CD14-positive monocyte (primary cell): ENCODE measurements at regions not wholly inside any gene's neighbourhood (a gene's known extent, or its start where the extent isn't known, plus 50 kb on each side); places are given as distances from the start of the nearest gene placed in this dataset.

Experiments
- DNase-seq, 3 donors: peaks; one replicate each; pipeline ENCODE4 v3.0.0-alpha.2; 2011 to 2022
- H2AFZ ChIP-seq: 2 replicates; pipeline ENCODE4 v1.6.0; 2012; ENCODE audit warnings: mild to moderate bottlenecking, low read depth, low read length, inconsistent platforms; ENCODE audit not compliant: insufficient read depth, poor library complexity, severe bottlenecking
- H3K27ac ChIP-seq, 2 donors: 1 replicate in 1 of 2; 2 replicates in 1 of 2; pipeline ENCODE4 v1.5.1; 2012 to 2013; ENCODE audit warnings: low read length in 2 of 2, control low read depth in 1 of 2, inconsistent platforms in 1 of 2, low read depth in 1 of 2, mild to moderate bottlenecking in 1 of 2
- H3K27me3 ChIP-seq, 2 donors: one replicate each; pipeline versions ENCODE4 v1.6.0 to v1.6.1; 2011 to 2013; ENCODE audit warnings: low read length in 2 of 2; ENCODE audit not compliant: control insufficient read depth in 2 of 2, insufficient read depth in 2 of 2
- H3K36me3 ChIP-seq, 2 donors: replicated peaks in 1 of 2; 1 replicate in 1 of 2; 2 replicates in 1 of 2; pipeline versions ENCODE4 v1.5.1 to v1.6.1; 2012 to 2013; ENCODE audit warnings: low read length in 2 of 2, control low read depth in 1 of 2, inconsistent platforms in 1 of 2, mild to moderate bottlenecking in 1 of 2; ENCODE audit not compliant: insufficient read depth in 2 of 2, control insufficient read depth in 1 of 2
- H3K4me1 ChIP-seq, 2 donors: 1 replicate in 1 of 2; 2 replicates in 1 of 2; pipeline versions ENCODE4 v1.5.1 to v1.6.1; 2012 to 2013; ENCODE audit warnings: low read length in 2 of 2, control low read depth in 1 of 2, inconsistent platforms in 1 of 2, mild to moderate bottlenecking in 1 of 2, moderate library complexity in 1 of 2; ENCODE audit not compliant: insufficient read depth in 2 of 2, control insufficient read depth in 1 of 2
- H3K4me2 ChIP-seq: replicated peaks from 2 replicates; pipeline ENCODE3; 2012; ENCODE audit warnings: low read length, moderate library complexity, mild to moderate bottlenecking; ENCODE audit not compliant: poor library complexity, severe bottlenecking; ENCODE audit errors: extremely low read depth
- H3K4me3 ChIP-seq, 3 experiments: fragments of 200-600 bp in 1 of 3; sonication (generic) in 1 of 3; replicated peaks in 1 of 3; 1 replicate in 2 of 3; 2 replicates in 1 of 3; pipeline ENCODE4 v1.5.1; 2011 to 2013; ENCODE audit warnings: low read length in 3 of 3, mild to moderate bottlenecking in 3 of 3, control low read depth in 2 of 3, low read depth in 2 of 3, inconsistent platforms in 1 of 3, moderate library complexity in 1 of 3
- H3K79me2 ChIP-seq: 2 replicates; pipeline ENCODE4 v1.6.0; 2012; ENCODE audit warnings: mild to moderate bottlenecking, control low read depth, inconsistent platforms, low read length, moderate library complexity; ENCODE audit not compliant: insufficient read depth
- H3K9ac ChIP-seq: 2 replicates; pipeline ENCODE4 v1.6.0; 2017; ENCODE audit warnings: low read length, mild to moderate bottlenecking; ENCODE audit not compliant: insufficient read depth, poor library complexity, severe bottlenecking
- H3K9me3 ChIP-seq, 2 donors: replicated peaks in 1 of 2; 1 replicate in 1 of 2; 2 replicates in 1 of 2; pipeline versions ENCODE4 v1.5.1 to v1.6.1; 2012 to 2013; ENCODE audit warnings: low read length in 2 of 2, control low read depth in 1 of 2; ENCODE audit not compliant: control insufficient read depth in 1 of 2, insufficient read depth in 1 of 2
- H4K20me1 ChIP-seq: 2 replicates; pipeline ENCODE4 v1.6.0; 2012; ENCODE audit warnings: mild to moderate bottlenecking, low read length, control low read depth, moderate library complexity; ENCODE audit not compliant: insufficient read depth
- H3K27ac Mint-ChIP-seq, 7 donors: one replicate each; pipeline ENCODE4 v1.8.0; 2020; ENCODE audit warnings: mild to moderate bottlenecking in 7 of 7, mixed read lengths in 7 of 7, moderate library complexity in 6 of 7, inconsistent platforms in 2 of 7
- H3K27me3 Mint-ChIP-seq, 3 donors: one replicate each; pipeline ENCODE4 v1.8.0; 2021 to 2022; ENCODE audit warnings: low read depth in 3 of 3, mild to moderate bottlenecking in 3 of 3, mixed read lengths in 3 of 3, moderate library complexity in 3 of 3, inconsistent platforms in 1 of 3
- H3K36me3 Mint-ChIP-seq, 2 donors: one replicate each; pipeline ENCODE4 v1.8.0; 2020; ENCODE audit warnings: mixed read lengths in 2 of 2, inconsistent platforms in 1 of 2, mild to moderate bottlenecking in 1 of 2
- H3K4me1 Mint-ChIP-seq: one replicate; pipeline ENCODE4 v1.8.0; 2020; ENCODE audit warnings: mild to moderate bottlenecking, mixed read lengths
- H3K4me3 Mint-ChIP-seq, 2 donors: one replicate each; pipeline ENCODE4 v1.8.0; 2020; ENCODE audit warnings: mild to moderate bottlenecking in 2 of 2, mixed read lengths in 2 of 2, moderate library complexity in 1 of 2
- H3K9me3 Mint-ChIP-seq, 7 donors: one replicate each; pipeline ENCODE4 v1.8.0; 2020 to 2022; ENCODE audit warnings: mixed read lengths in 7 of 7, mild to moderate bottlenecking in 6 of 7, moderate library complexity in 6 of 7, inconsistent platforms in 2 of 7
- CTCF ChIP-seq: fragments of 200-600 bp; IDR thresholded peaks from one replicate; pipeline ENCODE4 v1.8.0; 2022; ENCODE audit warnings: antibody characterized with exemption, mild to moderate bottlenecking
- WGBS: methylation state at CpG from one replicate; pipeline ENCODE4 v1.1.5; 2013; ENCODE audit warnings: missing lambda C conversion rate; ENCODE audit not compliant: insufficient coverage; 5-methylcytosine and 5-hydroxymethylcytosine counted together
- intact Hi-C, 2 donors: fragments of 100-400 bp; cut with micrococcal nuclease; formaldehyde crosslinking; loops; one replicate each; pipeline versions ENCODE4 v1.15.0 to v1.15.1; 2023

DNA sequence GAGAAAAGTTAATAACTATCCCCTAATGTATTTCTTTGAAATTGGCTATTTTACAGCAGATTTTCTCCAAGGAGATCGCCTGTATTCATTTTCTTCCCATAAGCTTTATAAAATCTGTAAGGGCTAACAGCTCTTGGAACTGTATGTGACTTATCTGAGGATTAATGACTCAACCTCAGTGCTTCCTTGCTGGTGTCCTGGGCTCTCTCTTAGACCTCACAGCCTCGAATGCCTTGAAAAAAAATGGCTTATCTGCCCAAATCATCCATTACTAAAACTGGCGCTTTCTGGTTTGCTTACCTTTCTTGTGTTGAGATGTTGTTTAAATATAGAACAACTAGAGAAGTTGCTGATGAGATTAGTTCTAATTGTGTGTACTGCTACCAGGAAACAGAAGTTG, 713.6 kb downstream of the SLC4A3 start:
- no peak for TF ChIP-seq CTCF
- Histone ChIP-seq H3K4me2 (no peak overlapping the region), H3K36me3 (no peaks in the 10 kb centered on the region), H2AFZ (no peak overlapping the region), H4K20me1 (no peaks in the 10 kb centered on the region), H3K27ac (no peak overlapping the region), H3K79me2 (no peaks in the 10 kb centered on the region), H3K9me3 (peaks cover 0 to 5% of the 10 kb centered on the region in 2 donors), H3K27me3 (no peaks in the 10 kb centered on the region), H3K4me3 (no peak overlapping the region), H3K9ac (no peak overlapping the region), H3K4me1 (no peaks in the 10 kb centered on the region)
- intact Hi-C loops: no loop called here
- H3K27me3 Mint-ChIP-seq: no peaks in the 10 kb centered on the region
- H3K4me3 Mint-ChIP-seq: no peak overlapping the region
- WGBS: no CpG with 5 or more reads among the region's 3 CpGs
- H3K36me3 Mint-ChIP-seq: no peaks in the 10 kb centered on the region
- no peak overlapping the region for H3K27ac Mint-ChIP-seq
- no peaks in the 10 kb centered on the region for H3K4me1 Mint-ChIP-seq
- no peak for DNase-seq
- peaks cover 0 to 5% (median 2%) of the 10 kb centered on the region in 7 donors for H3K9me3 Mint-ChIP-seq

- TF ChIP-seq CTCF: no peak
- Mint-ChIP-seq H3K27me3 (no peaks in the 10 kb centered on the region), H3K27ac (no peak overlapping the region), H3K36me3 (no peaks in the 10 kb centered on the region), H3K4me1 (no peaks in the 10 kb centered on the region), H3K4me3 (no peak overlapping the region), H3K9me3 (peaks cover 0 to 9% (median 3%) of the 10 kb centered on the region in 7 donors)
- intact Hi-C loops: no loop called here
- H2AFZ ChIP-seq: no peak overlapping the region
- no CpG with 5 or more reads among the region's 1 CpG for WGBS
- H3K9me3 ChIP-seq: peaks cover 5 to 6% of the 10 kb centered on the region in 2 donors
- no peaks in the 10 kb centered on the region for H4K20me1 ChIP-seq
- no peak overlapping the region for H3K27ac ChIP-seq
- no peaks in the 10 kb centered on the region for H3K36me3 ChIP-seq
- H3K79me2 ChIP-seq: no peaks in the 10 kb centered on the region
- H3K9ac ChIP-seq: no peak overlapping the region
- DNase-seq: no peak
- no peak overlapping the region for H3K4me2 ChIP-seq
- H3K27me3 ChIP-seq: no peaks in the 10 kb centered on the region
- H3K4me1 ChIP-seq: no peaks in the 10 kb centered on the region
- no peak overlapping the region for H3K4me3 ChIP-seq
Observed at GRCh38 chr2:220346919-220347318, 719.5 kb downstream of the SLC4A3 start.
